A549 (cell line): ENCODE measurements at regions not wholly inside any gene's neighbourhood (a gene's known extent, or its start where the extent isn't known, plus 50 kb on each side); places are given as distances from the start of the nearest gene placed in this dataset.

Source experiments
- ATAC-seq, 2 experiments: fragments of 200-7000 bp in 1 of 2; fragments of >200 bp in 1 of 2; cut with Nextera tagmentation in 1 of 2; cut with Tn5 transposase in 1 of 2; 3 replicates each; pipeline versions ENCODE4 v1.8.0 to v1.9.1; 2018 to 2020; ENCODE audit warnings: mild to moderate bottlenecking in 1 of 2, moderate library complexity in 1 of 2
- CTCF ChIA-PET: fragments of 300-600 bp; sonication (Branson Sonifier 250); formaldehyde crosslinking; extraction: SDS; loops from one replicate; lab custom pipeline; 2021; ENCODE audit warnings: antibody characterized with exemption, inconsistent platforms; lab: Yijun Ruan, JAX
- POLR2A ChIA-PET: fragments of 350-600 bp; formaldehyde crosslinking; extraction: SDS; loops from one replicate; lab custom pipeline; 2021; ENCODE audit warnings: antibody characterized with exemption, inconsistent platforms; lab: Yijun Ruan, JAX
- DNase-seq, 2 experiments: peaks; one replicate each; pipeline versions ENCODE4 v3.0.0 to v3.0.0-alpha.2; 2011 to 2016; ENCODE audit warnings: low read depth in 1 of 2, low spot score in 1 of 2
- FAIRE-seq: peaks from 2 replicates; lab custom pipeline; 2011; peaks lifted over from hg19 to GRCh38; lab: Jason Lieb, UNC
- H3K27ac ChIP-seq, 2 experiments: fragments of >200 bp; sonication (Bioruptor Twin); formaldehyde crosslinking; 3 replicates each; pipeline ENCODE4 v1.5.1; 2016 to 2017
- H3K4me1 ChIP-seq: fragments of >200 bp; sonication (Bioruptor Twin); formaldehyde crosslinking; 3 replicates; pipeline ENCODE4 v1.6.1; 2016
- H3K4me2 ChIP-seq: fragments of >200 bp; sonication (Bioruptor Twin); formaldehyde crosslinking; 3 replicates; pipeline ENCODE4 v1.6.1; 2016
- H3K4me3 ChIP-seq: fragments of >200 bp; sonication (Bioruptor Twin); formaldehyde crosslinking; 3 replicates; pipeline ENCODE4 v1.5.1; 2016
- H3K9me3 ChIP-seq: fragments of >200 bp; sonication (Bioruptor Twin); formaldehyde crosslinking; 3 replicates; pipeline ENCODE4 v1.6.1; 2016
- BHLHE40 ChIP-seq: IDR thresholded peaks from 2 replicates; pipeline ENCODE4 v1.6.1; 2012; ENCODE audit warnings: low read depth, low read length, inconsistent platforms
- CHD2 ChIP-seq: fragments of 150-350 bp; IDR thresholded peaks from 2 replicates; pipeline ENCODE4 v1.6.1; 2014; ENCODE audit warnings: low read length; ENCODE audit not compliant: partially characterized antibody
- ESRRA ChIP-seq: fragments of 150-350 bp; IDR thresholded peaks from 2 replicates; pipeline ENCODE4 v1.6.1; 2014; ENCODE audit warnings: mild to moderate bottlenecking, low read length, borderline replicate concordance
- FOSB ChIP-seq: fragments of 250-450 bp; sonication (Bioruptor Pico); IDR thresholded peaks from 2 replicates; pipeline ENCODE4 v1.5.0; 2020; ENCODE audit warnings: mild to moderate bottlenecking, moderate library complexity
- FOSL2 ChIP-seq, 2 experiments: fragments of 450-650 bp in 1 of 2; fragments of >200 bp in 1 of 2; sonication (Bioruptor Twin) in 1 of 2; formaldehyde crosslinking; IDR thresholded peaks; 2 replicates each; pipeline versions ENCODE4 v1.5.0 to v1.6.1; 2016 to 2020; ENCODE audit warnings: mild to moderate bottlenecking in 1 of 2, moderate library complexity in 1 of 2
- HDAC2 ChIP-seq: fragments of 200-600 bp; sonication (generic); IDR thresholded peaks from 2 replicates; pipeline ENCODE4 v1.6.1; 2016
- HOXB5 ChIP-seq: fragments of 250-450 bp; sonication (Bioruptor Pico); IDR thresholded peaks from 2 replicates; pipeline ENCODE4 v1.5.0; 2020; ENCODE audit warnings: mild to moderate bottlenecking, moderate library complexity
- KDM1A ChIP-seq: fragments of 200-600 bp; sonication (generic); IDR thresholded peaks from 2 replicates; pipeline ENCODE4 v1.6.1; 2016; ENCODE audit warnings: low read depth, mild to moderate bottlenecking
- NFE2L2 ChIP-seq: fragments of 150-350 bp; conservative IDR thresholded peaks from 2 replicates; pipeline ENCODE4 v1.6.1; 2014; ENCODE audit warnings: low read length
- POLR2A ChIP-seq: IDR thresholded peaks from 2 replicates; pipeline ENCODE4 v1.6.1; 2012; ENCODE audit warnings: mild to moderate bottlenecking, low read length
- POLR2AphosphoS2 ChIP-seq: conservative IDR thresholded peaks from 2 replicates; pipeline ENCODE4 v1.6.1; 2012; ENCODE audit warnings: low read length, improper control_type of control experiment, inconsistent platforms
- ZC3H11A ChIP-seq: fragments of 450-650 bp; IDR thresholded peaks from 2 replicates; pipeline ENCODE4 v1.6.1; 2014; ENCODE audit warnings: antibody characterized with exemption, mild to moderate bottlenecking
- WGBS: methylation state at CpG from one replicate; pipeline ENCODE4 v1.1.6; 2017; ENCODE audit errors: missing lambda C conversion rate; 5-methylcytosine and 5-hydroxymethylcytosine counted together
- TF ChIP-seq, protein P1 (sequence below): fragments of >200 bp; sonication (Bioruptor Twin); formaldehyde crosslinking; IDR thresholded peaks from 3 replicates; pipeline ENCODE4 v1.5.1; 2016
- TF ChIP-seq, protein P2 (sequence below): fragments of 250-450 bp; sonication (Bioruptor Pico); IDR thresholded peaks from 2 replicates; pipeline ENCODE4 v1.5.0; 2021; ENCODE audit warnings: mild to moderate bottlenecking, moderate library complexity, borderline replicate concordance
- TF ChIP-seq, protein P3 (sequence below): IDR thresholded peaks from 2 replicates; pipeline ENCODE4 v1.6.1; 2012

DNA sequence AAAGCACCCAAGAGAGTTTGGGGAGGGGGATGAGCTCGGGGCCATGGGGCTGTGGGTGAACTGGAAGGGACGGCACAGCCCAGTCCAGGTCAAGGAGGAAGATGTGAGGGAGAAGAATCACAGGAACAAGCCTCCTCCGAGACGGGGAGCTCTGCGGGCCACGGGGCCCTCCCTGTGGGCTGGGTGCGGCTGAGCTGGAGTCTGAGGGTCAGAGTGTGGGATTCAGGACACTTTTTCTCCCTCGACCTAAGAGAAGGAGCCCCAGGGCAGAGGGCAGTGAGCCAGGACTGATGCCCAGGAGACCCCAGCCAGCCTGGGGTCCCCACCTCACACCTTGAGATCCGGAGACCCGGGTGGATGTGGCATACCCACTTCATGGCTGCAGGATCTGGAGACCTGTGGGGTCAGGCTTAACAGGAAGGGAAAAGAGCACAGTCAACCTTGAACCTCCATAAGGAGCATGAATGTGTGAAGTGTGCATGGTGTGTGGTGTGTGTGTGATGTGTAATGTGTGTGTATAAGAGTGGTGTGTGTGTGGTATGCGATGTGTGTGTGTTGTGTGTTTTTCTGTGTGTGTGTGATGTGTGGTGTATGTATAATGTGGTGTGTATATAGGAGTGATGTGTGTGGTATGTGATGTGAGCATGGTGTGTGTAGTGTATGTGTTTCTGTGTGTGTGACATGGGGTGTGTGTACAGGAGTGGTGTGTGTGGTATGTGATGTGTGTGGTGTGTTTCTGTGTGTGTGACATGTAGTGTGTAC is 504.6 kb downstream of the BRD1 start (continued):
- TF ChIP-seq, protein P1, sequence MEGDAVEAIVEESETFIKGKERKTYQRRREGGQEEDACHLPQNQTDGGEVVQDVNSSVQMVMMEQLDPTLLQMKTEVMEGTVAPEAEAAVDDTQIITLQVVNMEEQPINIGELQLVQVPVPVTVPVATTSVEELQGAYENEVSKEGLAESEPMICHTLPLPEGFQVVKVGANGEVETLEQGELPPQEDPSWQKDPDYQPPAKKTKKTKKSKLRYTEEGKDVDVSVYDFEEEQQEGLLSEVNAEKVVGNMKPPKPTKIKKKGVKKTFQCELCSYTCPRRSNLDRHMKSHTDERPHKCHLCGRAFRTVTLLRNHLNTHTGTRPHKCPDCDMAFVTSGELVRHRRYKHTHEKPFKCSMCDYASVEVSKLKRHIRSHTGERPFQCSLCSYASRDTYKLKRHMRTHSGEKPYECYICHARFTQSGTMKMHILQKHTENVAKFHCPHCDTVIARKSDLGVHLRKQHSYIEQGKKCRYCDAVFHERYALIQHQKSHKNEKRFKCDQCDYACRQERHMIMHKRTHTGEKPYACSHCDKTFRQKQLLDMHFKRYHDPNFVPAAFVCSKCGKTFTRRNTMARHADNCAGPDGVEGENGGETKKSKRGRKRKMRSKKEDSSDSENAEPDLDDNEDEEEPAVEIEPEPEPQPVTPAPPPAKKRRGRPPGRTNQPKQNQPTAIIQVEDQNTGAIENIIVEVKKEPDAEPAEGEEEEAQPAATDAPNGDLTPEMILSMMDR, result no peak
- TF ChIP-seq HOXB5 (CRISPR knock-in tag) (no peak), BHLHE40 (no peak), ESRRA (no peak), KDM1A (no peak), FOSL2 (IDR thresholded peaks at IDR 0.05) (no peak), FOSL2 (CRISPR knock-in tag; IDR thresholded peaks at IDR 0.05) (no peak)
- TF ChIP-seq, all 56 proteins: peak for 0

GRCh38 chr22:49322231-49322630 is 505.4 kb downstream of the BRD1 start:
- no peak for FAIRE-seq
- Histone ChIP-seq H3K27ac (no peak overlapping the region), H3K4me1 (no peaks in the 10 kb centered on the region), H3K4me3 (no peak overlapping the region), H3K4me2 (no peak overlapping the region), H3K9me3 (no peaks in the 10 kb centered on the region)
- ChIA-PET POLR2A (no interaction called here), CTCF (interaction anchor here (1.0 kb wide), 1 partner anchor 275 kb away, joined by 3 read pairs; no protein-coding TSS in a partner anchor)
- WGBS, result 27% methylated on average over 10 of the region's 13 CpGs
- DNase-seq, result no peak
- TF ChIP-seq ZC3H11A, result no peak
- TF ChIP-seq, protein P2, sequence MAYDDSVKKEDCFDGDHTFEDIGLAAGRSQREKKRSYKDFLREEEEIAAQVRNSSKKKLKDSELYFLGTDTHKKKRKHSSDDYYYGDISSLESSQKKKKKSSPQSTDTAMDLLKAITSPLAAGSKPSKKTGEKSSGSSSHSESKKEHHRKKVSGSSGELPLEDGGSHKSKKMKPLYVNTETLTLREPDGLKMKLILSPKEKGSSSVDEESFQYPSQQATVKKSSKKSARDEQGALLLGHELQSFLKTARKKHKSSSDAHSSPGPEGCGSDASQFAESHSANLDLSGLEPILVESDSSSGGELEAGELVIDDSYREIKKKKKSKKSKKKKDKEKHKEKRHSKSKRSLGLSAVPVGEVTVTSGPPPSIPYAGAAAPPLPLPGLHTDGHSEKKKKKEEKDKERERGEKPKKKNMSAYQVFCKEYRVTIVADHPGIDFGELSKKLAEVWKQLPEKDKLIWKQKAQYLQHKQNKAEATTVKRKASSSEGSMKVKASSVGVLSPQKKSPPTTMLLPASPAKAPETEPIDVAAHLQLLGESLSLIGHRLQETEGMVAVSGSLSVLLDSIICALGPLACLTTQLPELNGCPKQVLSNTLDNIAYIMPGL, result no peak
- TF ChIP-seq CHD2, result no peak
- no peak for TF ChIP-seq HDAC2
- no peak for TF ChIP-seq ESRRA
- no peak for TF ChIP-seq NFE2L2
- no peak for TF ChIP-seq FOSB
- TF ChIP-seq, protein P3, sequence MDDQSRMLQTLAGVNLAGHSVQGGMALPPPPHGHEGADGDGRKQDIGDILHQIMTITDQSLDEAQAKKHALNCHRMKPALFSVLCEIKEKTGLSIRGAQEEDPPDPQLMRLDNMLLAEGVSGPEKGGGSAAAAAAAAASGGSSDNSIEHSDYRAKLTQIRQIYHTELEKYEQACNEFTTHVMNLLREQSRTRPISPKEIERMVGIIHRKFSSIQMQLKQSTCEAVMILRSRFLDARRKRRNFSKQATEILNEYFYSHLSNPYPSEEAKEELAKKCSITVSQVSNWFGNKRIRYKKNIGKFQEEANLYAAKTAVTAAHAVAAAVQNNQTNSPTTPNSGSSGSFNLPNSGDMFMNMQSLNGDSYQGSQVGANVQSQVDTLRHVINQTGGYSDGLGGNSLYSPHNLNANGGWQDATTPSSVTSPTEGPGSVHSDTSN, result no peak
- TF ChIP-seq POLR2AphosphoS2, result no peak
- ATAC-seq, result no peak

DNA sequence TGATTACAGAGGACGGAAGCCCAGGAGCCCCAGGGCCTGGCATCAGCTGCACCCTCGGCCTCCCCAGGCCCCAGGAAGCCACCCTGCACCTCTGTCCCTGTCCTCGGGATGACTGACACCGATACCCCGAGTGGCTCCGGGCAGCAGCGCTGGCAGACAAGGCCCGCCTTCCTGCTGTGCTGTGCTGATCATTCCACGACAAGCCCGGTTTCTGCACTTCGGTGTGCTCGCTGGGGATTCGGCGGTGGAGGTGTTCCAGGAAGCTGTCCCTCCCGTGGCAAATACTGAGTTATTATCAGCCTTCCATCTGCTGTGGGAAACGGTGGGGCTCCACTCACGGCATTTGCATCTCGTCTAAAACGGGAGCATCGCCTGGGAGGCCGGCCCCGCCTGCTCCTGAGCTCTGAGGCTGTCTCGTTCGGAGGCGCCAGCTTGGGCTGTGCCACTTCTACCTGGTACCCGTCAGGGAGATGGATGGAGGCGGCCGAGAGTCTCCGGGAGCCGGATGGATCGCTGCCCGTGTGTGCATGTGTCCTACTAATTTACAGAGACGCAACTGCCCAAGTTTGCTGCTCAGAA is 506.1 kb downstream of the BRD1 start:
- ChIA-PET CTCF (interaction anchor here (1.0 kb wide), 1 partner anchor 275 kb away, joined by 3 read pairs; no protein-coding TSS in a partner anchor), POLR2A (no interaction called here)
- Histone ChIP-seq H3K9me3 (no peaks in the 10 kb centered on the region), H3K27ac (no peak overlapping the region), H3K4me1 (no peaks in the 10 kb centered on the region), H3K4me3 (no peak overlapping the region), H3K4me2 (no peak overlapping the region)
- TF ChIP-seq POLR2A, result no peak
- FAIRE-seq (no peak), DNase-seq (no peak), ATAC-seq (no peak)
- 0% methylated on average over 7 of the region's 33 CpGs for WGBS
